ENCODE measurements at regions not wholly inside any gene's neighbourhood (a gene's known extent, or its start where the extent isn't known, plus 50 kb on each side); places are given as distances from the start of the nearest gene placed in this dataset.

DNA sequence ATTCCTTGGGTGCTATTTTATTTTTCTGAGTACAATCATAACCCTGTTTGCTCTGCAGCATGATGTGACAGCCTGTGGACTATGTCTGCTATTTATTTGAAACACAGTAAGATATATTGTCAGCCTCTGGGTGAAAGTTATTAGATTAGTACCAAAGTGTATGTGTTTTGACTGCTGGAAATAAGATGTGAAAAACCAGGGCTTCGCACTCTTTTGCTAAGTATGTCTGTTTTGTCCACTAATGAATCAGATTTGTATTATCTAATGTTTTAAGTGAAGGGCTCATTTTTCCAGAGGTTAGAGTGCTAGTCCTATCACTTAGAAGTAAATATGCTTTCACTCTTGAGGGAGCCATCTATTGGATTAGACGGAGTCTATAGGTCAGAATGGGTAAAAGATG, 569.8 kb upstream of the FZD8 start:
- no peak overlapping the region for H3K9ac ChIP-seq (ENCODE audit: low read length)
- no peaks in the 10 kb centered on the region for H3K4me1 ChIP-seq (ENCODE audit: control insufficient read depth, insufficient read depth, low read length)
- H3K27me3 ChIP-seq (ENCODE audit: control insufficient read depth, insufficient read depth, low read length): no peaks in the 10 kb centered on the region
- no peaks in the 10 kb centered on the region for H3K36me3 ChIP-seq (ENCODE audit: control insufficient read depth, insufficient read depth, low read length)
- H3K27ac ChIP-seq (ENCODE audit: low read depth, low read length): no peak overlapping the region
- no peak overlapping the region for H3K4me3 ChIP-seq (ENCODE audit: low read length)

DNA sequence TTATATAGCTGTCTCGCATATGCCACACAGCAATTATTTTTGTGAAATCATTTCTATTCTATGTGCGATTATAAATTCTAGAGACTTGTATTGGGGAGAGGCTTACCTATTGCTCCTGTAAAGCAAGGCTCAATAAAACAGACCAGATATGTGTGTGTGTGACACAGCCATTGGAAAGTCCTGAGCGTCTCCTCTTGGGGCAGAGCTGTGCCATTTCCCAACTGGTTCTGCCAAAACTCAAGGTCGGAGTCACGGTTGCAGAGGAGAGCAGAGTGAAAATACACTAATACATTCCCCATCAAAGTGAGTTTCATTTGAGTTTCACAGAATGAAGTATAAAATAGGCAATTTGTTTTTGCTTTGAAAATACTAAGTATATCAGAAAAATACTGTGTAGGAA, 567.4 kb upstream of the FZD8 start:
- Histone ChIP-seq H3K9ac (ENCODE audit: low read length) (no peak overlapping the region), H3K36me3 (ENCODE audit: control insufficient read depth, insufficient read depth, low read length) (no peaks in the 10 kb centered on the region), H3K4me1 (ENCODE audit: control insufficient read depth, insufficient read depth, low read length) (no peaks in the 10 kb centered on the region), H3K4me3 (ENCODE audit: low read length) (no peak overlapping the region), H3K27ac (ENCODE audit: low read depth, low read length) (no peak overlapping the region), H3K27me3 (ENCODE audit: control insufficient read depth, insufficient read depth, low read length) (no peaks in the 10 kb centered on the region)

DNA sequence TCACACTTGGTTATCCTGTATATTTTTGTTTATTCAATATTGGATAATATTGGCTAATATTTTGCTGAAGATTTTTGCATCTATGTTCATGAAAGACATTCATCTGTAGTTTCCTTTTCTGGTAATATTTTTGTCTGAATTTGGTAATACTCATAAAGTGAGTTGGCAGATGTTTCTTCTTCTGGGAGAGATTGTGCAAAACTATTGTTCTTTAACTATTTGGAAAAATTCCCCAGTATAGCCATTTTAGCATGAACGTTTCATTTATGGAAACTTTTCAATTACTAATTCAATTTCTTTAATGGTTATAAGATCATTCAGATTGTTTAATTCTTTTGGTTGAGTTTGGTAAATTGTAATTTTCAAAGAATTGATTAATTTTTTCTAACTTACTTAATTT, 560.8 kb upstream of the FZD8 start:
- H3K4me1 ChIP-seq (ENCODE audit: control insufficient read depth, insufficient read depth, low read length): no peaks in the 10 kb centered on the region
- H3K36me3 ChIP-seq (ENCODE audit: control insufficient read depth, insufficient read depth, low read length): no peaks in the 10 kb centered on the region
- no peak overlapping the region for H3K4me3 ChIP-seq (ENCODE audit: low read length)
- no peaks in the 10 kb centered on the region for H3K27me3 ChIP-seq (ENCODE audit: control insufficient read depth, insufficient read depth, low read length)
- H3K27ac ChIP-seq (ENCODE audit: low read depth, low read length): no peak overlapping the region
- no peak overlapping the region for H3K9ac ChIP-seq (ENCODE audit: low read length)

DNA sequence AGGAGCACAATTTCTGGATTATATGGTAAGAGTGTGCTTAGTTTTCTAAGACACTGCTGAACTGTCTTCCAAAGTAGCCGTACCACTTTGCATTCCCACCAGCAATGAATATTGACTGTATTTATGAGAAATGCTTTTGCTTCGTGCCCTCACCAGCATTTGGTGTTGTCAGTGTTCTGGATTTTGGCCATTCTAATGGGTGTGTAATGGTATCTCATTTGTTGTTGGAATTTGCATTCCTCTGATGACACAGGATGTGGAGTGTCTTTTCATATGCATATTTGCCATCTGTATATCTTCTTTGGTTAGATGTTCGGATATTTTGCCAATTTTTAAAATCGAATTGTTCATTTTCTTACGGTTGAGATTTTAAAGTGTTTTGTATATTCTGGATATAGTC, 558.5 kb upstream of the FZD8 start:
- Histone ChIP-seq H3K4me1 (ENCODE audit: control insufficient read depth, insufficient read depth, low read length) (no peaks in the 10 kb centered on the region), H3K4me3 (ENCODE audit: low read length) (no peak overlapping the region), H3K36me3 (ENCODE audit: control insufficient read depth, insufficient read depth, low read length) (no peaks in the 10 kb centered on the region), H3K27ac (ENCODE audit: low read depth, low read length) (no peak overlapping the region), H3K9ac (ENCODE audit: low read length) (no peak overlapping the region), H3K27me3 (ENCODE audit: control insufficient read depth, insufficient read depth, low read length) (no peaks in the 10 kb centered on the region)

DNA sequence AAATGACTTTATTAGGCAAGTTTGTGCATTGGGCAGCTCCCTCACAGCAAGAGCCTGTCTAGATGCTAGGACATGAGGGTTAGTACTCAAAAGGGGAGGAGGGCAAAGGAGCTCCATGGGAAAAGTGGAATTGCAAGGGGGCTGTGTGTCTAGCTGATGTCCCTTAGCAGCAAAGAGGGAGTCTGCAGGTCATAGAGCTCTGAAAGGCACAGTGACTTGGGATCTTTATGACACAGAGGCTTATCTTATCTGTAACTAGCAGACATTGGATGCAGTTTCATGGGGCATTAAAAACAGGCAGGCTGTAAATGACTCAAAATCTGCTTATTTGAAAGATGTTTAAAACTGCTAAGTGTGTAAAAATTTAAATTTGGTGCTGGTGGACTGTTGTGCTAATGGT, 556.2 kb upstream of the FZD8 start:
- no peaks in the 10 kb centered on the region for H3K36me3 ChIP-seq (ENCODE audit: control insufficient read depth, insufficient read depth, low read length)
- no peak overlapping the region for H3K9ac ChIP-seq (ENCODE audit: low read length)
- H3K4me3 ChIP-seq (ENCODE audit: low read length): no peak overlapping the region
- no peaks in the 10 kb centered on the region for H3K4me1 ChIP-seq (ENCODE audit: control insufficient read depth, insufficient read depth, low read length)
- no peaks in the 10 kb centered on the region for H3K27me3 ChIP-seq (ENCODE audit: control insufficient read depth, insufficient read depth, low read length)
- H3K27ac ChIP-seq (ENCODE audit: low read depth, low read length): no peak overlapping the region

DNA sequence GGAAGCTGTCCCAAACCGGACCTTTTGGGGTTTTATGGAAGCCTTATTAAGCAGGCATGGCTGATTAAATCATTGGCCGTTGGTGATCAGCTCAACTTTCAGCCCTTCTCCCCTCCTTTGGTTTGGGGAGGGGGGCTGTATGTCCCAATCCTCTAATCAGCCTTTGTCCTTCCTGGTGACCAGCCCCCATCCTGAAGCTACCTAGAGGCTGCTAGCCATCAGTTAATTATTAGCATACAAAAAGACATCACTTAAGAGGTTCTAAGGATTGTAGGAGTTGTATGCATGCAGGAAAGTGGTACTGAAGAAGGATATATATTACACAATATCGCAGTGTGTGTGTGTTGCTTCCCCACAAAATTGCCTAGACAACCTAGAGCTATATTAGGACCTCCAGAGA, 553.3 kb upstream of the FZD8 start:
- Histone ChIP-seq H3K27me3 (ENCODE audit: control insufficient read depth, insufficient read depth, low read length) (no peaks in the 10 kb centered on the region), H3K36me3 (ENCODE audit: control insufficient read depth, insufficient read depth, low read length) (no peaks in the 10 kb centered on the region), H3K27ac (ENCODE audit: low read depth, low read length) (no peak overlapping the region), H3K4me3 (ENCODE audit: low read length) (no peak overlapping the region), H3K4me1 (ENCODE audit: control insufficient read depth, insufficient read depth, low read length) (no peaks in the 10 kb centered on the region), H3K9ac (ENCODE audit: low read length) (no peak overlapping the region)

DNA sequence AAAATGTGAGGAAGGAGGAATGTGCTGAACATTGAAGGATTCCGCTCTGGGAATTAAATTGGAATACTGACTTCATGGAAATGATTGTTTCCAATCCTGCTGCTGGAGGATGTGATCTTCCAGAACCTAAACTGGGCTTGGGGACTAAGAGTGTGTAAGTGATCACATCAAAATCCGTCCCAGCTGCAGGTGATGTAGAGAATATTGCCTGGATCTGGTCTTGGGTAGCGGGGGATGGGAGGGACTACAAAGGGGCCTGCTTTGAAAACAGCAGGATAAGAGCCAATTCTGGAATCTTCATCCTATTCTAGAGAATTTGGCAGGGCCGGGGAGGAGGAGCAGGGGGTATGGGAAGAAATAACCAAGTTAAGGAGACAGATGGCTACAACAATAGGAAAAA, 552.2 kb upstream of the FZD8 start:
- Histone ChIP-seq H3K27ac (ENCODE audit: low read depth, low read length) (no peak overlapping the region), H3K9ac (ENCODE audit: low read length) (no peak overlapping the region), H3K36me3 (ENCODE audit: control insufficient read depth, insufficient read depth, low read length) (no peaks in the 10 kb centered on the region), H3K27me3 (ENCODE audit: control insufficient read depth, insufficient read depth, low read length) (no peaks in the 10 kb centered on the region), H3K4me1 (ENCODE audit: control insufficient read depth, insufficient read depth, low read length) (no peaks in the 10 kb centered on the region), H3K4me3 (ENCODE audit: low read length) (no peak overlapping the region)

DNA sequence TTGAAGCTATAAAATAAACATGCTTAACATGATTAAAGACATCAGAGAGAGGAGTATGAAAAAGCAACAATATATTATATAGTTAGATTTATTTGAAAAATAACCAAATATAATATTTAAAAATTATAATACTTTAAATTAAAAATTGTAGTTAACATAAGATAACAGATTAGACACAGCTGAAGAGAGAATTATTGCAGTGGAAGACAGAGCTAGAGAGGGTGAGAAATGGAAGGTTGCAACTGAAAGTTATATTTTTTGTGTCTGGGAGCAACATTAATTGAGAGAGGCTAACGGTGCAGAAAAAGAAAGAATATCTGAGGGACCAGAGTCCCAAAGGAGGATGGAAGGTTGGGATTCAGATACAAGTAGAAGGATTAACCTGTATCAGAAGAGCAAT, 548.9 kb upstream of the FZD8 start:
- H3K4me1 ChIP-seq (ENCODE audit: control insufficient read depth, insufficient read depth, low read length): no peaks in the 10 kb centered on the region
- H3K9ac ChIP-seq (ENCODE audit: low read length): no peak overlapping the region
- no peak overlapping the region for H3K4me3 ChIP-seq (ENCODE audit: low read length)

DNA sequence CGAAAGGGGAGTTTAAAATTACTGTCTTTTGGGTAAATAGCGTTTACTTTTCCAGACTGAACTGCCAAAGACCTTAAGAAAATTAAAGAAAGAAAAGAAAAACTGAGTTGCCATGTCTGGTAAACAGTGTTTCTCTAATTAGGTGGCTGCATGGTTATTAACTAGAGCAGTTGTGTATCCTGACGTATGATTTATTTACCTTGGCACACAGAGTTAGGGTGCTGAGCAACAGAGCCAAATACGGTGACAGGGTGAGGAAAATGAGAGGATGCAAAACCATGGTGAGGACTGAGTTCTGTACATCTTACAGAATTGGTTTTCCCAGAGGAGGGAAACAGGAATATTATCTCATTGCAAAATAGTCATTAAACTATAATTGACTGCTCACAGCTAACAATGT, 546.4 kb upstream of the FZD8 start:
- Histone ChIP-seq H3K4me3 (ENCODE audit: low read length) (no peak overlapping the region), H3K36me3 (ENCODE audit: control insufficient read depth, insufficient read depth, low read length) (no peaks in the 10 kb centered on the region), H3K4me1 (ENCODE audit: control insufficient read depth, insufficient read depth, low read length) (no peaks in the 10 kb centered on the region), H3K27ac (ENCODE audit: low read depth, low read length) (no peak overlapping the region), H3K27me3 (ENCODE audit: control insufficient read depth, insufficient read depth, low read length) (no peaks in the 10 kb centered on the region), H3K9ac (ENCODE audit: low read length) (no peak overlapping the region)

More for the DNA sequence above, 548.9 kb upstream of the FZD8 start:
- Histone ChIP-seq H3K36me3 (ENCODE audit: control insufficient read depth, insufficient read depth, low read length) (no peaks in the 10 kb centered on the region), H3K27me3 (ENCODE audit: control insufficient read depth, insufficient read depth, low read length) (no peaks in the 10 kb centered on the region), H3K27ac (ENCODE audit: low read depth, low read length) (no peak overlapping the region)

DNA sequence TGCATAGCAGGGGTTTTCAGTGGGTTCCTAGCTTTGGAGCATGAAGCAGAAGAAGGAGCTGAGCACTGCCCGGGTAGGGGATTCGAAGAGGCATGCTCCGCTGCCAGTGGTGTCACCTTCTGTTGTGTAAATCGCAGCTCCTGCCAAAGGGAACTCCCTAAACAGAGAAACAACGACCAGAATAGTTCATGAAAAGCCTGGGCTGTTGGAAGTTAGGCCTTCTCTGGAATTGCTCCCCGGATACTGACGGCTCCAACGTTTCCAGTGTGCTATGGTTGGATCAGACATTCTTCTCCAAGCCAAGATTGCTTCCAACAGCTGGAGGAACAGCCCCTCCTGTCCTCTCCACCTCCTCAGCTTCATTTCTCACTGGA, 546.0 kb upstream of the FZD8 start:
- no peak overlapping the region for H3K4me3 ChIP-seq (ENCODE audit: low read length)
- peak overlapping the region; percentile 38 for H3K27ac ChIP-seq (ENCODE audit: low read depth, low read length)
- no peak overlapping the region for H3K9ac ChIP-seq (ENCODE audit: low read length)
- no peaks in the 10 kb centered on the region for H3K36me3 ChIP-seq (ENCODE audit: control insufficient read depth, insufficient read depth, low read length)
- H3K27me3 ChIP-seq (ENCODE audit: control insufficient read depth, insufficient read depth, low read length): no peaks in the 10 kb centered on the region
- H3K4me1 ChIP-seq (ENCODE audit: control insufficient read depth, insufficient read depth, low read length): no peaks in the 10 kb centered on the region

DNA sequence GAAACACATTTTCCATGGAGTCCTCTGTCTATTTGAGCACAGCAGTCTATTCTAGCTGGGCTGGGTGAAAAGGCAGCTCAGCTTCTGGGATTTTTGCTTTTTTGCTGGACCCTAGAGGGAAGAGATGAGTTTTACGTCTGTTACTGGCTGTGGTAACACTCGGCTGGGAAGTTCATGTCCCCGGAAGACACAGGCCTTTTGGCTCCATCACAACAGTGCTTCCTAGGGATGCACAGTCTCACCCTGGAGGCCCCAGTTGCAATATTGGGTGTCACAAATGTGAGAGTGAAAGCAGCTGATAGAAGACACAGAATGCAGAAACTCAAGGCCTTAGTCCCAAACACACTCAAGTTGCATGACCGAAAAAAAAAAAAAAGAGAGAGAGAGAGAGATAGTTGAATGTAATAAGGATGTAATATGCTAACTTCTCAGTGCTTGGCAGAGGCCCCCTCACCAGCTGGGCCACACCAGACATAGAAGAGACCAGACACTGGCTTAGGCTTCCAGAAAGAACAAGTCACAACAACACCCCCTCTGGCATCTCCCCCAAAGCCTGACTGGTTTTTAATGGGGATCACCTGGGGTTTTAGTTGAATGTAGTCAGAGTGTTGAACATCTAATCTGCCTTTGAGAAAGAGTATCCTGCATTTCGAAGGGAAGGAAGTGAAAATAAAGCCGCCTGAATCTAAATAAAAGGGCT, 545.4 kb upstream of the FZD8 start:
- H3K27me3 ChIP-seq (ENCODE audit: control insufficient read depth, insufficient read depth, low read length): no peaks in the 10 kb centered on the region
- H3K9ac ChIP-seq (ENCODE audit: low read length): no peak overlapping the region
- H3K4me3 ChIP-seq (ENCODE audit: low read length): no peak overlapping the region
- H3K36me3 ChIP-seq (ENCODE audit: control insufficient read depth, insufficient read depth, low read length): no peaks in the 10 kb centered on the region
- H3K27ac ChIP-seq (ENCODE audit: low read depth, low read length): peak overlapping the region; percentile 38
- no peaks in the 10 kb centered on the region for H3K4me1 ChIP-seq (ENCODE audit: control insufficient read depth, insufficient read depth, low read length)

DNA sequence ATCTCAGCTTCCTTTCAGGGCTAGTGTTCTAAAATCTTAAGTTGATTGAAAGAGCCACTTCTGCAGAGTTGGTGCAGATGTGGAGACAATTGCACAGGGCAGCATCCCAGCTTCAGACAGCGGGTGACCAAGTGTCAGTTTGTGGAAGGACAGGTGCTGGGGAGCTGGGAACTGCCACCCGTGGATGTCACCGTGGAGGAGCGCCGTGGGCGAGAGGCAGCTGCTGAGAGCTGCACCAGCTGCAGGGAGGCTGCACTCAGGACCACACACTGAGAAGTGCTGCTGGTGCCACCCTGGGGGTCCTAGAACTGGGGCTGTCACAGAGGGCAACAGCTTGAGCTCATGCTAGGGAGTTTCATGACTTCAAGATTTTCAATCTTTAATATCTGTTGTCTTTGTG, 543.0 kb upstream of the FZD8 start:
- Histone ChIP-seq H3K36me3 (ENCODE audit: control insufficient read depth, insufficient read depth, low read length) (no peaks in the 10 kb centered on the region), H3K9ac (ENCODE audit: low read length) (no peak overlapping the region), H3K27ac (ENCODE audit: low read depth, low read length) (no peak overlapping the region), H3K4me3 (ENCODE audit: low read length) (no peak overlapping the region), H3K27me3 (ENCODE audit: control insufficient read depth, insufficient read depth, low read length) (no peaks in the 10 kb centered on the region), H3K4me1 (ENCODE audit: control insufficient read depth, insufficient read depth, low read length) (no peaks in the 10 kb centered on the region)

DNA sequence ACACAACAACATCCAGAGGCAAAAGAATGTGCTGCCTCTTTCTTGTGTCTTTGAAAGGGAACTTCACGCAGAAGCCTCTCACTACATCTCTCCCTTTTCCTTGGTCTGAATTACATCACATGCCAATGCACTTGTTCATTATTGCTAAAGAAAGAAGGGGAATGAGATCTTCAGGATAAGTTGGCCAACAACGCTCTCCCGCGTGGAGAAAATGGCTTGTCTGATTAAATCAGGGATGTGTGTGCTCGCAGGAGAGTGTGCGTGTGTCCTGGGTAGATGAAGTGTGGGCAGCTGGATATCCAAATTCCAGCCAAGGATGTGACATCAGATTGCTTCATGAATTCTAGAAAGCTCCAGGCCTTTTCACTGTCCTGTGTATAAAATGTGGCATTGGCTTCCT, 541.6 kb upstream of the FZD8 start:
- no peak overlapping the region for H3K4me3 ChIP-seq (ENCODE audit: low read length)
- no peak overlapping the region for H3K9ac ChIP-seq (ENCODE audit: low read length)
- no peak overlapping the region for H3K27ac ChIP-seq (ENCODE audit: low read depth, low read length)
- no peaks in the 10 kb centered on the region for H3K36me3 ChIP-seq (ENCODE audit: control insufficient read depth, insufficient read depth, low read length)
- no peaks in the 10 kb centered on the region for H3K27me3 ChIP-seq (ENCODE audit: control insufficient read depth, insufficient read depth, low read length)
- H3K4me1 ChIP-seq (ENCODE audit: control insufficient read depth, insufficient read depth, low read length): no peaks in the 10 kb centered on the region

All from rectal smooth muscle tissue (tissue), 1 donor.